ENCODE measurements at regions not wholly inside any gene's neighbourhood (a gene's known extent, or its start where the extent isn't known, plus 50 kb on each side); places are given as distances from the start of the nearest gene placed in this dataset.

DNA sequence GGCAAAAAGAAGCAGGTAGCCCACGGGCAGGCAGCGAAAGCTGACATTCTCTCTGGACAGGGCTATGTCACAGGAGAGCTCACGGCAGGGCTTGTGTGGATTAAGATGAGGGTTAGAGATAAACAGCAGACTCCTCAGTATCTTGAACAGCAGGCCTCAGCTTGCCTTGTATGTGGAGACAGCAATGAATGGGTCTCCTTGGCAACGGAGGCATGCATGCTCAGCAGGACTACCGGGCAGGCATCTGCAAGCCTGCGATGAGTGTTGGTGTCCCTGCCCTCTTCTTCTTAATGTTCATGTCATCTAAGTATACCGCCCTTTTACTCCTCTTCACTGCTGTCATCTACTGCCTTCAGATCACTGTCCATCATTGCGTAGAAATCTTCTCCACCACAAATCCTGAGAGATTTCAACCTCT lies 81.9 kb upstream of the C1GALT1 start:
- Histone ChIP-seq H3K36me3 (ENCODE audit: insufficient read depth, low read length) (no peaks in the 10 kb centered on the region), H3K27me3 (ENCODE audit: insufficient read depth, low read length) (no peaks in the 10 kb centered on the region), H2AFZ (ENCODE audit: low read length) (no peak overlapping the region), H3K79me2 (ENCODE audit: insufficient read depth, low read length) (no peaks in the 10 kb centered on the region), H3K27ac (ENCODE audit: low read depth, low read length) (no peak overlapping the region), H3K4me3 (ENCODE audit: insufficient read depth, low read length) (no peak overlapping the region), H4K20me1 (ENCODE audit: insufficient read depth, low read length) (no peaks in the 10 kb centered on the region), H3K9me3 (ENCODE audit: low read depth, low read length) (no peaks in the 10 kb centered on the region), H3K4me2 (ENCODE audit: insufficient read depth, low read length) (no peak overlapping the region), H3K4me1 (ENCODE audit: insufficient read depth, low read length) (peaks cover 16% of the 10 kb centered on the region)
- no peak for DNase-seq (ENCODE audit: insufficient read length, low spot score, missing footprints)
- TF ChIP-seq, protein P1, sequence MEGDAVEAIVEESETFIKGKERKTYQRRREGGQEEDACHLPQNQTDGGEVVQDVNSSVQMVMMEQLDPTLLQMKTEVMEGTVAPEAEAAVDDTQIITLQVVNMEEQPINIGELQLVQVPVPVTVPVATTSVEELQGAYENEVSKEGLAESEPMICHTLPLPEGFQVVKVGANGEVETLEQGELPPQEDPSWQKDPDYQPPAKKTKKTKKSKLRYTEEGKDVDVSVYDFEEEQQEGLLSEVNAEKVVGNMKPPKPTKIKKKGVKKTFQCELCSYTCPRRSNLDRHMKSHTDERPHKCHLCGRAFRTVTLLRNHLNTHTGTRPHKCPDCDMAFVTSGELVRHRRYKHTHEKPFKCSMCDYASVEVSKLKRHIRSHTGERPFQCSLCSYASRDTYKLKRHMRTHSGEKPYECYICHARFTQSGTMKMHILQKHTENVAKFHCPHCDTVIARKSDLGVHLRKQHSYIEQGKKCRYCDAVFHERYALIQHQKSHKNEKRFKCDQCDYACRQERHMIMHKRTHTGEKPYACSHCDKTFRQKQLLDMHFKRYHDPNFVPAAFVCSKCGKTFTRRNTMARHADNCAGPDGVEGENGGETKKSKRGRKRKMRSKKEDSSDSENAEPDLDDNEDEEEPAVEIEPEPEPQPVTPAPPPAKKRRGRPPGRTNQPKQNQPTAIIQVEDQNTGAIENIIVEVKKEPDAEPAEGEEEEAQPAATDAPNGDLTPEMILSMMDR (IDR thresholded peaks at IDR 0.05; ENCODE audit: extremely low read depth, low read depth, low read length), result no peak

- TF ChIP-seq, protein P1 (IDR thresholded peaks at IDR 0.05; ENCODE audit: extremely low read depth, low read depth, low read length), result no peak
- peak overlapping the region; percentile 52 for H3K4me3 ChIP-seq (ENCODE audit: insufficient read depth, low read length)
These were observed 79.4 kb upstream of the C1GALT1 start for GRCh38 chr7:7102906-7103305.

GRCh38 chr7:7103343-7104313 lies 78.7 kb upstream of the C1GALT1 start:
- Histone ChIP-seq H3K9me3 (ENCODE audit: low read depth, low read length) (no peaks in the 10 kb centered on the region), H3K27me3 (ENCODE audit: insufficient read depth, low read length) (no peaks in the 10 kb centered on the region), H3K4me2 (ENCODE audit: insufficient read depth, low read length) (peak overlapping the region; percentile 70), H3K79me2 (ENCODE audit: insufficient read depth, low read length) (no peaks in the 10 kb centered on the region), H2AFZ (ENCODE audit: low read length) (peak overlapping the region; percentile 81), H3K27ac (ENCODE audit: low read depth, low read length) (no peak overlapping the region), H3K4me3 (ENCODE audit: insufficient read depth, low read length) (peak overlapping the region; percentile 52), H3K4me1 (ENCODE audit: insufficient read depth, low read length) (peaks cover 16% of the 10 kb centered on the region), H3K36me3 (ENCODE audit: insufficient read depth, low read length) (no peaks in the 10 kb centered on the region), H4K20me1 (ENCODE audit: insufficient read depth, low read length) (no peaks in the 10 kb centered on the region)
- DNase-seq (ENCODE audit: insufficient read length, low spot score, missing footprints), result peak; percentile 86
- TF ChIP-seq, protein P1 (IDR thresholded peaks at IDR 0.05; ENCODE audit: extremely low read depth, low read depth, low read length), result peak; percentile 59

More at GRCh38 chr7:7102906-7103305, 79.4 kb upstream of the C1GALT1 start:
- Histone ChIP-seq H3K4me2 (ENCODE audit: insufficient read depth, low read length) (peak overlapping the region; percentile 70), H3K4me1 (ENCODE audit: insufficient read depth, low read length) (peaks cover 16% of the 10 kb centered on the region), H2AFZ (ENCODE audit: low read length) (peak overlapping the region; percentile 80), H3K27me3 (ENCODE audit: insufficient read depth, low read length) (no peaks in the 10 kb centered on the region), H3K79me2 (ENCODE audit: insufficient read depth, low read length) (no peaks in the 10 kb centered on the region), H3K9me3 (ENCODE audit: low read depth, low read length) (no peaks in the 10 kb centered on the region), H4K20me1 (ENCODE audit: insufficient read depth, low read length) (no peaks in the 10 kb centered on the region), H3K27ac (ENCODE audit: low read depth, low read length) (no peak overlapping the region), H3K36me3 (ENCODE audit: insufficient read depth, low read length) (no peaks in the 10 kb centered on the region)
- peak; percentile 25 for DNase-seq (ENCODE audit: insufficient read length, low spot score, missing footprints)

DNA sequence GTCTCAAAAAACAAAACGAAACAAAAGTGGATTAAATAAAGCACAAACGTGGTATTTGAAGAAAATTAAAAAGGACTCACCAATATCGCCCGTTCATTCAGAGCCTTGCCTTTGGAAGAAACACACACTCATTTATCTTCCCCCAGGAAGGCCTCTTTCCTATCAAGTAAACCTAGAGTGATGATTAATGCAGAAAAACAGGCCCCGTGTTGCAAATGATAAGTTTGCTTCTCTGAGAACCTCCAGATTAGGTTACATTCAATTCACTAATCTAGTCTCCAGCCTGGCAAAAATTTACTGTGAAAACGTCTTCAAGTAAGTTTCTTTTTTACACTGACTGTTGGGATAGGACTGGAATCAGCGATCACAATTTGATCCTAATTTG lies 78.0 kb upstream of the C1GALT1 start:
- Histone ChIP-seq H2AFZ (ENCODE audit: low read length) (peak overlapping the region; percentile 81), H3K27ac (ENCODE audit: low read depth, low read length) (no peak overlapping the region), H3K36me3 (ENCODE audit: insufficient read depth, low read length) (no peaks in the 10 kb centered on the region), H3K4me2 (ENCODE audit: insufficient read depth, low read length) (peak overlapping the region; percentile 29), H3K27me3 (ENCODE audit: insufficient read depth, low read length) (no peaks in the 10 kb centered on the region), H4K20me1 (ENCODE audit: insufficient read depth, low read length) (no peaks in the 10 kb centered on the region), H3K9me3 (ENCODE audit: low read depth, low read length) (no peaks in the 10 kb centered on the region), H3K79me2 (ENCODE audit: insufficient read depth, low read length) (no peaks in the 10 kb centered on the region), H3K4me1 (ENCODE audit: insufficient read depth, low read length) (peaks cover 14% of the 10 kb centered on the region), H3K4me3 (ENCODE audit: insufficient read depth, low read length) (no peak overlapping the region)
- no peak for DNase-seq (ENCODE audit: insufficient read length, low spot score, missing footprints)
- TF ChIP-seq, protein P1 (IDR thresholded peaks at IDR 0.05; ENCODE audit: extremely low read depth, low read depth, low read length), result no peak
